Middle frontal gyrus (tissue), 1 donor: ENCODE measurements at regions not wholly inside any gene's neighbourhood (a gene's known extent, or its start where the extent isn't known, plus 50 kb on each side); places are given as distances from the start of the nearest gene placed in this dataset.
"Not testable (repeated sequence)": the region's sequence is repeated elsewhere in the genome, so short reads cannot be mapped to it uniquely, and the experiment has no call there.

Experiments used
- DNase-seq: peaks from one replicate; pipeline ENCODE4 v3.0.0-alpha.2; 2015; ENCODE audit warnings: low spot score; ENCODE audit errors: extremely low spot score

GRCh38 chr17:20681746-20682722, 102.5 kb downstream of the CDRT15L2 start:
- not testable (repeated sequence) for DNase-seq

GRCh38 chr17:20683651-20684229, 104.2 kb downstream of the CDRT15L2 start:
- not testable (repeated sequence) for DNase-seq

GRCh38 chr17:20684975-20685374, 105.5 kb downstream of the CDRT15L2 start:
- DNase-seq = not testable (repeated sequence)

GRCh38 chr17:20687584-20687983, 108.1 kb downstream of the CDRT15L2 start:
- not testable (repeated sequence) for DNase-seq

GRCh38 chr17:20689170-20689749, 109.7 kb downstream of the CDRT15L2 start:
- DNase-seq = not testable (repeated sequence)

- DNase-seq = not testable (repeated sequence)
Measured at GRCh38 chr17:20692706-20693105, 113.2 kb downstream of the CDRT15L2 start.

GRCh38 chr17:20695871-20696270, 116.3 kb downstream of the CDRT15L2 start:
- not testable (repeated sequence) for DNase-seq

- not testable (repeated sequence) for DNase-seq
Measured at GRCh38 chr17:20698463-20699206, 119.1 kb downstream of the CDRT15L2 start.

GRCh38 chr17:20700528-20700927, 121.0 kb downstream of the CDRT15L2 start:
- DNase-seq = not testable (repeated sequence)

- not testable (repeated sequence) for DNase-seq
Measured at GRCh38 chr17:20701366-20701765, 121.8 kb downstream of the CDRT15L2 start.

- no peak for DNase-seq
Measured at GRCh38 chr17:20702692-20703091, 123.2 kb downstream of the CDRT15L2 start.

- no peak for DNase-seq
Measured at GRCh38 chr17:20703781-20704180, 124.3 kb downstream of the CDRT15L2 start.

- DNase-seq = not testable (repeated sequence)
Measured at GRCh38 chr17:20705186-20705585, 125.7 kb downstream of the CDRT15L2 start.

GRCh38 chr17:20706751-20707373, 127.3 kb downstream of the CDRT15L2 start:
- DNase-seq = no peak

GRCh38 chr17:20708821-20709220, 129.3 kb downstream of the CDRT15L2 start:
- not testable (repeated sequence) for DNase-seq

GRCh38 chr17:20716481-20716880, 137.0 kb downstream of the CDRT15L2 start:
- DNase-seq = not testable (repeated sequence)

- DNase-seq = no peak
Measured at GRCh38 chr17:20721171-20721570, 141.6 kb downstream of the CDRT15L2 start.

GRCh38 chr17:20724391-20724790, 144.9 kb downstream of the CDRT15L2 start:
- DNase-seq = not testable (repeated sequence)

- not testable (repeated sequence) for DNase-seq
Measured at GRCh38 chr17:20727201-20727600, 147.7 kb downstream of the CDRT15L2 start.

GRCh38 chr17:20728181-20728580, 148.7 kb downstream of the CDRT15L2 start:
- DNase-seq = no peak

GRCh38 chr17:20731131-20731530, 151.6 kb downstream of the CDRT15L2 start:
- DNase-seq = not testable (repeated sequence)
